ENCODE measurements at regions not wholly inside any gene's neighbourhood (a gene's known extent, or its start where the extent isn't known, plus 50 kb on each side); places are given as distances from the start of the nearest gene placed in this dataset.

DNA sequence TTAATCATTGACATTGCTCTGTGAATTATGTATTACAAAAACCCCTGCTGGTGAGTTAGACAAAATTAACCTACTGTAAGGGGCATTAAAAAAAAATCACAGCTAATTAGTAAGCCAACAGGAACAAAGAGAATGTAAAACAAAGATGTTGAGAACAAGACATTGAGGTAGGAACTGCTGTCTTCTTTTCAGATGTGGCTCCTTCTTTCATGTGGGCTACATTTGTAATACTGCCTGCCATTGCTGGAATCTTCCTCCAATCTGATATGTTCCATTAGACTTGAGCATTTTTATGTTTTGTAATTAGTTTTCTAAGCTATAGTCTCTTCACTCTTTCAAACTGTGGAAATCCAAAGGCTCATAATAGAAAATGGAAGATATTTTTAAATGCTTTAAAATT lies 353.0 kb downstream of the ADGRL2 start:
- no peaks in the 10 kb centered on the region for H3K27me3 ChIP-seq
- no peaks in the 10 kb centered on the region for H3K36me3 ChIP-seq
- DNase-seq (no peak), ATAC-seq (no peak)
- H3K27ac ChIP-seq, result no peak overlapping the region
- no peak for TF ChIP-seq CTCF (IDR thresholded peaks at IDR 0.05)
- intact Hi-C loops (cut with DNase I), result no loop called here
- no peak overlapping the region for H3K4me3 ChIP-seq
- no peaks in the 10 kb centered on the region for H3K4me1 ChIP-seq
- no peaks in the 10 kb centered on the region for H3K9me3 ChIP-seq

GRCh38 chr1:82153272-82153629 lies 352.5 kb downstream of the ADGRL2 start:
- Histone ChIP-seq H3K9me3 (no peaks in the 10 kb centered on the region), H3K4me1 (no peaks in the 10 kb centered on the region), H3K27me3 (no peaks in the 10 kb centered on the region), H3K36me3 (no peaks in the 10 kb centered on the region), H3K4me3 (no peak overlapping the region), H3K27ac (no peak overlapping the region)
- TF ChIP-seq CTCF (IDR thresholded peaks at IDR 0.05), result no peak
- intact Hi-C loops (cut with DNase I), result no loop called here
- ATAC-seq, result no peak
- DNase-seq, result no peak

DNA sequence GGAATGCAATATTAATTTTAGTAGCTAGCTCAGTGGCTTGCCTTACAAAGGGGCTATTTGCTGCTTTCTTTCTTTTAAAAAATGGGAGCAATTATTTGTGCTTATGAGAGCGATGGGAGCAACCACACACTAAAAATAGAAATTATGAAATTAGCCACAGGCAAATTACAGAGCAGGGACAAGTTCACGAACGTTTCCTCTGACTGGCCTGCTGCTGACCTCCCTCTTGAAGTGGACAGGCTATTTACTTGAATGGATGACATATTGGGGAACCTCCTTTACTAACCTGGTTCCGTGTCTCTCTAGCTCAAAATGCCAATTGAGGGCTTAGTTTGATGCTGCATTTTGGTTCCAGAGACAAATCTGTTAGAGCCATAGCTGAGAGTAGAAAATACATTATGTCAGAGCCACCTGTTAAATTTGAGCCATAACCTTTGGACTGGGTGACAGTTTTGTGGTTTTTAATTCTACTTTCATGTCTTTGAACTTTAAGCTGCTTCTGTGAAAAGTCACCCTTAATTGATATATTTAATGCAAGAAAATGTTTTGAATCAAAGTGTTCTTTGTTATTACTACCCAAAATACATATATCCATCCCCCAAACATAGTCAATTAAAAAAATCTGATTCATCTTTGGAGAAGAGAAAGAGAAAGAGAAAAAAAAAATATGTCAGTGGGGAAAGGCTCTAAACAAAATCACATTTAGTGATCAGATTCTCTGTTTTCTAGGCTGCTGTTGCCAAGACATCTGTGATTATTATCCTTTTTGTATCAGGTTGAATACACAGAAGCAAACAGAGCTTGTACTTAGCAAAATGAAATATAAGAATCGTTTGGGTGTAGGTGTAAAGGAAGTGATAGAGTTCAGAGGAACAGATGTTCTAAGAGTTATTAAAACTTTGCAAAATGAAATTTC lies 351.9 kb downstream of the ADGRL2 start:
- DNase-seq (no peak), ATAC-seq (no peak)
- intact Hi-C loops (cut with DNase I), result no loop called here
- no peaks in the 10 kb centered on the region for H3K4me1 ChIP-seq
- H3K4me3 ChIP-seq, result no peak overlapping the region
- H3K36me3 ChIP-seq, result no peaks in the 10 kb centered on the region
- no peak for TF ChIP-seq CTCF (IDR thresholded peaks at IDR 0.05)
- no peak overlapping the region for H3K27ac ChIP-seq
- H3K27me3 ChIP-seq, result no peaks in the 10 kb centered on the region
- no peaks in the 10 kb centered on the region for H3K9me3 ChIP-seq

DNA sequence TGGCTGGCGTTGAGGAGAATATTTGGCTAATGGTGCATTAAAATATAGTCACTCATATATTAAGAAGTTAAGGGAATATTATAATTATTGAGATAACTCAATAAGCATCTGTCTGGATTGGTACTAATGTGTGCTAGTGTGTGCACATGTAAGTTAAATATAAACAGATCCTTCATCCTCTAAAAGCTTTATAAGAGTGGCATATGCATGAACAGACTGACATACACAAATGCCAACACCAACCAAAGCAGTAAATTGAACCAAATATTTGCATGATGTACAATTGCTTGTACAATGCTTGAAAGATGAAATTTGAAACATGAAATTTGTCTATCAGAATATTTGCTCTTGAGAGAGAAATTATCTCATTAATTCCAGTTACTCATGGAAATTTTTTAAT lies 344.9 kb downstream of the ADGRL2 start:
- no peak for TF ChIP-seq CTCF (IDR thresholded peaks at IDR 0.05)
- Histone ChIP-seq H3K27me3 (no peaks in the 10 kb centered on the region), H3K4me3 (no peak overlapping the region), H3K36me3 (no peaks in the 10 kb centered on the region), H3K9me3 (no peaks in the 10 kb centered on the region), H3K27ac (no peak overlapping the region), H3K4me1 (no peaks in the 10 kb centered on the region)
- DNase-seq (no peak), ATAC-seq (no peak)
- intact Hi-C loops (cut with DNase I), result no loop called here

GRCh38 chr1:82143108-82143833 lies 342.5 kb downstream of the ADGRL2 start:
- no peak for ATAC-seq
- H3K4me1 ChIP-seq, result no peaks in the 10 kb centered on the region
- DNase-seq, result no peak
- no peaks in the 10 kb centered on the region for H3K36me3 ChIP-seq
- H3K27ac ChIP-seq, result no peak overlapping the region
- H3K4me3 ChIP-seq, result no peak overlapping the region
- no peak for TF ChIP-seq CTCF (IDR thresholded peaks at IDR 0.05)
- no peaks in the 10 kb centered on the region for H3K27me3 ChIP-seq
- no peaks in the 10 kb centered on the region for H3K9me3 ChIP-seq
- intact Hi-C loops (cut with DNase I), result no loop called here

All from left lung (tissue), 4 donors.